WTC11 (cell line): ENCODE measurements at regions not wholly inside any gene's neighbourhood (a gene's known extent, or its start where the extent isn't known, plus 50 kb on each side); places are given as distances from the start of the nearest gene placed in this dataset.

Experiments used
- USF2 ChIP-seq: sonication (generic); formaldehyde crosslinking; IDR thresholded peaks from 2 replicates; pipeline ENCODE4 v1.8.1; 2023; ENCODE audit warnings: mild to moderate bottlenecking, missing genetic modification reagents, moderate library complexity
- ZNF138 ChIP-seq: sonication (generic); formaldehyde crosslinking; conservative IDR thresholded peaks from 2 replicates; pipeline ENCODE4 v1.8.1; 2022; ENCODE audit warnings: mild to moderate bottlenecking, moderate library complexity, missing genetic modification reagents
- TF ChIP-seq, protein P1 (sequence below): fragments of 200-600 bp; IDR thresholded peaks from 2 replicates; pipeline ENCODE4 v1.8.0; 2022; ENCODE audit warnings: antibody characterized with exemption

GRCh38 chr10:42983591-42983990, 93.3 kb upstream of the RET start:
- TF ChIP-seq, protein P1, sequence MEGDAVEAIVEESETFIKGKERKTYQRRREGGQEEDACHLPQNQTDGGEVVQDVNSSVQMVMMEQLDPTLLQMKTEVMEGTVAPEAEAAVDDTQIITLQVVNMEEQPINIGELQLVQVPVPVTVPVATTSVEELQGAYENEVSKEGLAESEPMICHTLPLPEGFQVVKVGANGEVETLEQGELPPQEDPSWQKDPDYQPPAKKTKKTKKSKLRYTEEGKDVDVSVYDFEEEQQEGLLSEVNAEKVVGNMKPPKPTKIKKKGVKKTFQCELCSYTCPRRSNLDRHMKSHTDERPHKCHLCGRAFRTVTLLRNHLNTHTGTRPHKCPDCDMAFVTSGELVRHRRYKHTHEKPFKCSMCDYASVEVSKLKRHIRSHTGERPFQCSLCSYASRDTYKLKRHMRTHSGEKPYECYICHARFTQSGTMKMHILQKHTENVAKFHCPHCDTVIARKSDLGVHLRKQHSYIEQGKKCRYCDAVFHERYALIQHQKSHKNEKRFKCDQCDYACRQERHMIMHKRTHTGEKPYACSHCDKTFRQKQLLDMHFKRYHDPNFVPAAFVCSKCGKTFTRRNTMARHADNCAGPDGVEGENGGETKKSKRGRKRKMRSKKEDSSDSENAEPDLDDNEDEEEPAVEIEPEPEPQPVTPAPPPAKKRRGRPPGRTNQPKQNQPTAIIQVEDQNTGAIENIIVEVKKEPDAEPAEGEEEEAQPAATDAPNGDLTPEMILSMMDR = no peak
- TF ChIP-seq USF2 (CRISPR knock-in tag) (no peak), ZNF138 (CRISPR knock-in tag) (no peak)
